Inflammatory macrophage treated with lipopolysaccharide for 1 hour (primary cell): ENCODE measurements at regions not wholly inside any gene's neighbourhood (a gene's known extent, or its start where the extent isn't known, plus 50 kb on each side); places are given as distances from the start of the nearest gene placed in this dataset.

Source experiments
- DNase-seq, 2 donors: peaks; one replicate each; pipeline ENCODE4 v3.0.0-alpha.2; 2020 to 2022

GRCh38 chr5:93313672-93314071, 267.3 kb downstream of the NR2F1-AS1 start:
- DNase-seq, result no peak

GRCh38 chr5:93311881-93312280, 269.1 kb downstream of the NR2F1-AS1 start:
- no peak for DNase-seq

GRCh38 chr5:93307557-93307956, 273.5 kb downstream of the NR2F1-AS1 start:
- no peak for DNase-seq

- DNase-seq, result no peak
Observed at GRCh38 chr5:93305984-93306383, 275.0 kb downstream of the NR2F1-AS1 start.

DNA sequence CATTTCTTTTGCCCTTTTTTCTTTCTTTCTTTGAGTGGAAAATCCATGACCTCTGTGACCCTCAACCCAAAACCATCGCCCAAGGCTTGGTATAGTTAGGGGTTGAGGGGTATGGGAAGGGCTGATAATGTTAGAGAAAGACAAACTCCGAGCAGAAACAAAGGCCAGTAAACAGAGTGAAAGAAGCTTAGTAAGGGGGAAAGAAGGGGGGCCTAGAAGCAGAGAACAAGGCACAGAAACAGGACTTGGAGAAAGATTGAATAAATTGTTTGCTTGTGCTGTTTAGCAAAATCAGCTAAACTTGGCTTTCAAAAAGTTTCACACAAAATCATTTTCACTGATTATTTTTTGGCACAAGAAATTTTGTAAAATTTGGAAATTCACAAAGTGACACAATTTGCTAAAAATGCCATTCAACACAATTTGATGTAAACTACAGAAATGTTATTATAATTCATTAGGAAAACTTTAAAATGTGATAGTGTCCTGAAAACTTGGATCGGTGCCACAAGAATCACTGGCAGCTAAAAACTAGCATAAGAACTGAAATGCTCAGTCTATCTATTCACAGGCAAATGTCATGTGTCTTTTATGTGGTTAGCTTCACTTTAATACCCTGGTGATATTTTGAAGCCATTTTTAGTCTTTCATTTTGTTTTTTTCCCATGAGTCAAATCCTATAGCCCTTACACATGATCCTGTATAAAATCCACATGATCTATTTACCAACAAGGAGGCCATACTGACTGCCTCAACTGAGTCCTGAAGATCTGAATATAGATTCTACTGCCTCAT, 276.4 kb downstream of the NR2F1-AS1 start:
- DNase-seq, result no peak

DNA sequence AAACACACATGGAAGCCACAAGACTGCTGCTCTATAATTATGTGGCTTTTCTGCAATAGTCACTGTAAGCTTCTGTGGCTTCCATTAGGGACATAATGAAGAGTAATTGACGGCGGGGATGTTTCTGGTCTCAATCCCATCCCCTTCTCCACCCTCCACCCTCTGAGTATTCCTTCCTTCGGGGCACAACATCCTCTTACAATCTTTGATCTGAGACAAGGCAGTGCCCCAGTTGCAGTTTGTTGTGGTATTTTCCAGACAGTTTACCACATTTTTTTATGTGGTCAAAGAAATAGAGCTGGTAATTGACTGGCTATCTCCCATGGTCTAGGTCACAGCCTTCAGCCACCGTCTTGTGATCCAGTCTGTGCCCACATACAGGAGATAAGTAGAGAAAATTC, 277.7 kb downstream of the NR2F1-AS1 start:
- no peak for DNase-seq

DNA sequence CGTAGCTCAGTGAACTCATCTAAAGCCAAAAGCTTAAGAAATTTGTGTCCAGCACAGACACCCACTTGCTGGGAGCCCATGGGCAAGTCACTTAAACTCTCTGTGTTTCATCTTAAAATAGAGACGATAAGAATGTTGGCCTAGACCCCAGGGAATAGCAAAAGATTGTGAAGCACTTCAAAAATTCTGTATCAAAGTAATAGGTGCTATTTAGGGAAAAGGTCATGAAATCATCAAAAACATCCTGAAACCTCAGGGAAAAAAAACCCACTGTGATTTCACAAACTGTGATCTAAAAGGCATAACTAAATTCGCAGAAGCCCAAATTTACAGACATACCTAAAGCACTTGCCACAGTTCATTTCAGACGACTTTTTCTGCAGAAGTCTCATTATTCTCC, 278.3 kb downstream of the NR2F1-AS1 start:
- DNase-seq, result no peak

DNA sequence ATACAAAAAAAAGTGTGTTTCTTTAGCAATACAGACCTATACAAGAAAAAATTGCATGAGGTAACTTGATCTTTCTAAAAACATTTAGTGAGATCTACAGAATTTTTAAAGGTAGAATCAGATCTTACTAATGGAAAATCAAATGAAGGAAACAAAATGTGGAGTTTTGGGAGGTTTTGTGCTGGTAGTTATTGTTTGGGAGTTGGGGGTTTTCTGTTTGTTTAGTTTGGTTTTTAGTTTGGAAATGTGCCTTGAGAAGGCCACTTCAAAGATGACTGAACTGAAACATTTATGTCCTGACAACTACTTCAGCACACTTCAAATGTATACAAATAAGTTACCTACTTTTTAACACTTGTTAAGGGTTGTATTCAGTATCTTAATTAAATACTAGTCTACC, 280.1 kb downstream of the NR2F1-AS1 start:
- no peak for DNase-seq

- DNase-seq, result no peak
Observed at GRCh38 chr5:93300309-93300923, 280.6 kb downstream of the NR2F1-AS1 start.

GRCh38 chr5:93299681-93300308, 281.2 kb downstream of the NR2F1-AS1 start:
- no peak for DNase-seq

DNA sequence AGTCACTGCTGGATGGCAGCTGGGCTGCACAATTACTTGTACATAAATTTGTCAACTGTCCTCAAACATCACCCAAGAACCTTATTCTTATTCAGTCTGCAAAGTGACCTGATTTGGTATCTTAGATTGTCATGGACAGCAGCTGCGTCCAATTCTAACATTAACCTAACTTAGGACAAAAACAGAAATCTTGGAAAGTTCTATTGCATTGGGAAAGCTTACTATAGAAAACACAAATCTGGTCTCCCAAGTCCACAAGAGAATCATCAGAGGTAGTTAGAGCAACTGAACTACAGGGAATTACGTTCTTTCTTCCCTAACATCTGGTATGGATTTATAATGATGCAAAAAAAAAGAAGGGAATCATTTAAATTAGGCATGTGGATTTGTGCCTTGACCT, 283.9 kb downstream of the NR2F1-AS1 start:
- DNase-seq, result no peak

DNA sequence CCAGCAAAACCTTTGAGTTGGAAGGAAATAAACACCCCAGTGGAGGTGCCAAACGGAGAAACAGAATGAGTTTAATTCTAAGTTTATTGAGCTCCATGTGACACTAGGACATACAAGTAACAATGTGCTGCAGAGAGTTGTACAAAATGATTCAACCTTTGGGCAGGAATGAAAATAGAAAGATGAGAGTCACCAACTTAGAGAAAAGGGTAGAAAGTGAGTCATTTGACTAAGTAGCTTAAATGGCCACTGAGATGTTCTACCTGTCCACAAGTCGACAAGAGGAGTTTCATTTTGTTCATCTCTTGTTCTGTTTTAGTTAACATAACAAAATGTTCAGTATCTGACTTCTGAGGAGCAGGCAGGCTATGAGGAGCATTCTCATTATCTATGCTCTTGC, 284.7 kb downstream of the NR2F1-AS1 start:
- no peak for DNase-seq

- no peak for DNase-seq
Observed at GRCh38 chr5:93294996-93295395, 286.0 kb downstream of the NR2F1-AS1 start.

- no peak for DNase-seq
Observed at GRCh38 chr5:93294199-93294598, 286.8 kb downstream of the NR2F1-AS1 start.

DNA sequence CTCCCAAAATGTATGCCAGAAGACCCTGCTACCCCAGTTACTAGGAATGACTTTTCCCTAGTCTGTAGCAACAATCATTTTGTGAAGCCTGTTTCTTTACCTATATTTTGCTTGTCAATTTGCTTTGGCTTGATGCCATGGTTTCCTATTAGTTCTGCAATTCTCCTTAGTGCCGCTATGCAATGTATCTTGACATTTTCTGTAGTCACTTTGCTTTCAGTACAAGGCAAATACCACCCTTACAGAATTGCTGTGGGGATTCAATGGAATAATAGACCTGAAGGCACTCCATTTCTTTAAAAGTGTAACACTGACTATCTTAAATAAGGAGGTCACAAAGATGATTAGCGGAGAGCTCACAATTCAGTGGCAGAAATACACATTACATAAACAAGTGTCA, 291.1 kb downstream of the NR2F1-AS1 start:
- no peak for DNase-seq

GRCh38 chr5:93285461-93285860, 295.6 kb downstream of the NR2F1-AS1 start:
- DNase-seq, result no peak

- no peak for DNase-seq
Observed at GRCh38 chr5:93281980-93282772, 298.8 kb downstream of the NR2F1-AS1 start.

- DNase-seq, result no peak
Observed at GRCh38 chr5:93280518-93280917, 300.5 kb downstream of the NR2F1-AS1 start.

GRCh38 chr5:93279296-93279963, 301.6 kb downstream of the NR2F1-AS1 start:
- no peak for DNase-seq

- DNase-seq, result no peak
Observed at GRCh38 chr5:93278896-93279295, 302.1 kb downstream of the NR2F1-AS1 start.

GRCh38 chr5:93277051-93277450, 304.0 kb downstream of the NR2F1-AS1 start:
- no peak for DNase-seq

GRCh38 chr5:93275376-93275775, 305.6 kb downstream of the NR2F1-AS1 start:
- DNase-seq, result no peak

- no peak for DNase-seq
Observed at GRCh38 chr5:93274291-93274690, 306.7 kb downstream of the NR2F1-AS1 start.
